MCF 10A (cell line): ENCODE measurements at regions not wholly inside any gene's neighbourhood (a gene's known extent, or its start where the extent isn't known, plus 50 kb on each side); places are given as distances from the start of the nearest gene placed in this dataset.

Experiments used
- BruUV-seq: library from RNA; stranded (reverse); fragments of 400-500 nt; replicated peaks from 2 replicates; lab custom pipeline; 2021; lab: Mats Ljungman, UMichigan
- CTCF ChIA-PET: fragments of 300-600 bp; sonication (Branson Sonifier 250); formaldehyde crosslinking; extraction: SDS; loops from one replicate; lab custom pipeline; 2021; ENCODE audit warnings: antibody characterized with exemption, inconsistent platforms; lab: Yijun Ruan, JAX
- POLR2A ChIA-PET: fragments of 300-600, 350-650 bp; sonication (Branson Sonifier 250); formaldehyde crosslinking; extraction: SDS; loops from one replicate; lab custom pipeline; 2020; ENCODE audit warnings: antibody characterized with exemption, inconsistent platforms; lab: Yijun Ruan, JAX
- DNase-seq: peaks from one replicate; pipeline ENCODE4 v3.0.0-alpha.2; 2018; ENCODE audit not compliant: unreplicated experiment
- H3K27ac Mint-ChIP-seq: one replicate; pipeline ENCODE4 v1.8.0; 2022; ENCODE audit warnings: mild to moderate bottlenecking, low read depth, mixed read lengths; ENCODE audit not compliant: unreplicated experiment
- H3K27me3 Mint-ChIP-seq: one replicate; pipeline ENCODE4 v1.8.0; 2022; ENCODE audit warnings: mixed read lengths; ENCODE audit not compliant: insufficient read depth, unreplicated experiment
- H3K36me3 Mint-ChIP-seq: one replicate; pipeline ENCODE4 v1.8.0; 2022; ENCODE audit warnings: mild to moderate bottlenecking, moderate library complexity, mixed read lengths; ENCODE audit not compliant: insufficient read depth, unreplicated experiment
- H3K4me1 Mint-ChIP-seq: one replicate; pipeline ENCODE4 v1.8.0; 2022; ENCODE audit warnings: mixed read lengths; ENCODE audit not compliant: insufficient read depth, unreplicated experiment
- H3K4me3 Mint-ChIP-seq: one replicate; pipeline ENCODE4 v1.8.0; 2022; ENCODE audit warnings: mild to moderate bottlenecking, moderate library complexity, mixed read lengths; ENCODE audit not compliant: unreplicated experiment
- H3K9me3 Mint-ChIP-seq: one replicate; pipeline ENCODE4 v1.8.0; 2022; ENCODE audit warnings: mixed read lengths; ENCODE audit not compliant: unreplicated experiment
- CTCF ChIP-seq: fragments of 200-600 bp; IDR thresholded peaks from one replicate; pipeline ENCODE4 v1.8.0; 2022; ENCODE audit warnings: antibody characterized with exemption, mild to moderate bottlenecking; ENCODE audit not compliant: unreplicated experiment
- intact Hi-C: fragments of 100-400 bp; cut with micrococcal nuclease; formaldehyde crosslinking; loops from 2 replicates; pipeline ENCODE4 v1.14.1; 2022

- intact Hi-C loops = no loop called here
- no peak overlapping the region for H3K27ac Mint-ChIP-seq
- peaks cover 11% of the 10 kb centered on the region for H3K27me3 Mint-ChIP-seq
- DNase-seq = no peak
- no TSS peak for BruUV-seq
- ChIA-PET CTCF (interaction anchor here (0.7 kb wide), 1 partner anchor 428 kb away, joined by 3 read pairs; no protein-coding TSS in a partner anchor), POLR2A (no interaction called here)
- peaks cover 10% of the 10 kb centered on the region for H3K9me3 Mint-ChIP-seq
- no peak overlapping the region for H3K4me3 Mint-ChIP-seq
- TF ChIP-seq CTCF = no peak
- no peaks in the 10 kb centered on the region for H3K4me1 Mint-ChIP-seq
- no peaks in the 10 kb centered on the region for H3K36me3 Mint-ChIP-seq
Observed at GRCh38 chr20:24818056-24818455, 131.0 kb upstream of the CST7 start.

GRCh38 chr20:24819331-24819965, 129.6 kb upstream of the CST7 start:
- TF ChIP-seq CTCF = no peak
- POLR2A ChIA-PET = interaction anchor here (0.6 kb wide), 1 partner anchor 791 kb away, joined by 3 read pairs; no protein-coding TSS in a partner anchor
- DNase-seq = no peak
- no TSS peak for BruUV-seq
- no peaks in the 10 kb centered on the region for H3K36me3 Mint-ChIP-seq
- H3K27ac Mint-ChIP-seq = no peak overlapping the region
- peaks cover 11% of the 10 kb centered on the region for H3K27me3 Mint-ChIP-seq
- H3K4me1 Mint-ChIP-seq = no peaks in the 10 kb centered on the region
- H3K4me3 Mint-ChIP-seq = no peak overlapping the region
- CTCF ChIA-PET = no interaction called here
- intact Hi-C loops = no loop called here
- H3K9me3 Mint-ChIP-seq = peaks cover 8% of the 10 kb centered on the region

GRCh38 chr20:24820345-24820744, 128.7 kb upstream of the CST7 start:
- no peaks in the 10 kb centered on the region for H3K4me1 Mint-ChIP-seq
- intact Hi-C loops = no loop called here
- no peak overlapping the region for H3K4me3 Mint-ChIP-seq
- BruUV-seq = no TSS peak
- H3K27ac Mint-ChIP-seq = no peak overlapping the region
- DNase-seq = no peak
- CTCF ChIA-PET = no interaction called here
- POLR2A ChIA-PET = no interaction called here
- no peaks in the 10 kb centered on the region for H3K36me3 Mint-ChIP-seq
- peaks cover 8% of the 10 kb centered on the region for H3K9me3 Mint-ChIP-seq
- peaks cover 11% of the 10 kb centered on the region for H3K27me3 Mint-ChIP-seq
- TF ChIP-seq CTCF = no peak

- intact Hi-C loops = no loop called here
- H3K27me3 Mint-ChIP-seq = peaks cover 11% of the 10 kb centered on the region
- TF ChIP-seq CTCF = no peak
- BruUV-seq = no TSS peak
- ChIA-PET CTCF (no interaction called here), POLR2A (no interaction called here)
- H3K27ac Mint-ChIP-seq = no peak overlapping the region
- peaks cover 8% of the 10 kb centered on the region for H3K9me3 Mint-ChIP-seq
- H3K4me1 Mint-ChIP-seq = no peaks in the 10 kb centered on the region
- DNase-seq = no peak
- H3K4me3 Mint-ChIP-seq = no peak overlapping the region
- H3K36me3 Mint-ChIP-seq = no peaks in the 10 kb centered on the region
Observed at GRCh38 chr20:24821391-24821790, 127.7 kb upstream of the CST7 start.
